Renal cortical epithelial cell (primary cell): ENCODE measurements at regions not wholly inside any gene's neighbourhood (a gene's known extent, or its start where the extent isn't known, plus 50 kb on each side); places are given as distances from the start of the nearest gene placed in this dataset.
A peak's percentile ranks its signal among the peaks of the same experiment; 100 is the strongest.
"Not testable (repeated sequence)": the region's sequence is repeated elsewhere in the genome, so short reads cannot be mapped to it uniquely, and the experiment has no call there.

Experiments used
- DNase-seq: peaks from one replicate; pipeline ENCODE4 v3.0.0-alpha.2; 2011; ENCODE audit warnings: low read depth

GRCh38 chr2:145753966-145754365 is 1234.0 kb upstream of the ZEB2 start:
- DNase-seq = no peak

- DNase-seq = no peak
Observed at GRCh38 chr2:145753041-145753608, 1233.2 kb upstream of the ZEB2 start.

DNA sequence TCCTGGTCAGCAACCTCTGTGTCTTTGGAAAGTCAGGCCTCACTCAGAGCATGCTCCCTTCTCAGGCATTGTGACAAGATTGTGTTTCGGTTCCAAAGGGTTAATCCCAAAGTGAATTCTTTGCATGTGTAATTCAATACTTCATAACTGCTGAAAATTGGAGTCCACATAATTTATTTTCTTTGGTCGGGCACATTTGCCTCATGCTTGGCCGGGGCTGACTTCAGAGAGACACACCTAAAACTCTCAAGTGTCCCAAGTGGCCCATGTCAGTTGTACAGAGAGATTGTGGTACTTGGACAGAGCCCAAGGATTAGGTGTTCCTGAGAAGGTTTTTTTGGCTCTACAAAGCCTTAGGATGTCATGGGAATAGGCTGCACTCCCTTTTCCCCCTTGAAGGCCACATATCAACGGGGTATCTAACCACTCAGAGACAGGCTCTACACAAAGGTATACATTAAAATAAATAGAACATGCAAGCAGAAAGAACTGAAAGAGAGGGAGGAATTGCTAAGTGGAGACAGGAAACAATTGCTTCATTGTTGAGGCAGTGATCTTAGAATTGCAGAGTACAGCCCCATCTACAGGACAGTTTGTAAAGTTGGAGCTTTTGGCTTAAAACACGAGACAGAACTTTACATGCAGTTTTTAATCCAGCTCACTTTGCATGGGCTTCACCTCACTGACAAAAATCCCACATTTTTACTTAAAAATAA is 1232.3 kb upstream of the ZEB2 start:
- peak; percentile 85 for DNase-seq

DNA sequence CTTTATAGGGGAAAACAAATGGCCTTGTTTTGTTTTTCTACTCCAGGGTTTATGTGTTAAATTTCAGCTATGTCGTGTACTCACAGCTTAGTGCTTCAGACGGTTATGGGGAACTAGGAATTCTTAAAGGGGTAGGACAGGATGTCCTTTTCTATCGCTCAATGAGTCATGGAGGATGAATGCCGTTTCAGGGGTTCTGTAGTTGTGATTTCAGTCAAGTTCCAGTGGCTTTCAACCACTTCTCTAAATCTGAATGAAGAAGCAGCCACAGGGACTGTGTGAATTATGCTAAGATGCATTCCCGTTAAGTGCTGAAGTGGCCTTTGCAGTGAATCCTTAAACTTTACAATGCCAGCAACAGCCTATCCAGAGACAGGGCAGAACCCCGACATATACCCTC is 1231.7 kb upstream of the ZEB2 start:
- peak; percentile 87 for DNase-seq

- DNase-seq = no peak
Observed at GRCh38 chr2:145751155-145751554, 1231.2 kb upstream of the ZEB2 start.

DNA sequence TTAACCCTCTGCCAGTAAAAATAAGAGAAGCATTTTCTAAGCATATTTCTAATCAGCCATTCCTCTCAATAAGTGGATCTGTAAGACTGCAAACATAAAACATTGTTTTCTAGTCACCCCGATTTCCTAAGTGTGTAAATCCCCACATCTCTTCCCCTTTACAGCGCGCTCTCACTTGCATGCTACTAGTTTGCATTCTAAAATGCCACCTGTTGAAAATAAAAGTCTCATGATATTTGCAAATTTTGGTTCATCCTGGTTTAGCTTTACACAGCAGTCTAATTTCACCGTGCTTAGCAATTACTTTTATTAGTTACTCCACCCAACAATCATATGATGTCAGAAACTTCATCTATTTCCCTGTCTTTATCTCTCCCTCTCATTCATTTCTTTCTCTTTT is 1230.7 kb upstream of the ZEB2 start:
- DNase-seq = no peak

DNA sequence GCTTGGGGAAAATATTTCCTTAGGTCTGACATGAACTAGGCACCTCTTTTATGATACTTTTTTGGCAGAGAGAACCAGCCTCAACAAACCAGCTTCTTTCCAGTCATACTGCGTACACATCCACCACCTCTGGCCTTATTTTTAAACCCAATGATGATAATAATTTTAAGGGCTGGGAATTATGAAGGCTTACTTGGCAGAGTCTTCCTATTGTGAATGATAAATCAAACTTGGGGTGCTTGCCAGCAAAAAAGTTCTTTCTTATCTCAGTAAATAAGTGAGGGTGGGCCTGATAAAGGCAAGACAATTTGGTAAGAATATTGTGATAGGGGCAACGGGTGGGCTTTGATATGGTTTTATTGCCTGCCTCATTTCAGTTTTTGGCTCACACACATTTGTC is 1230.2 kb upstream of the ZEB2 start:
- DNase-seq = no peak

- DNase-seq = no peak
Observed at GRCh38 chr2:145749556-145749955, 1229.6 kb upstream of the ZEB2 start.

DNA sequence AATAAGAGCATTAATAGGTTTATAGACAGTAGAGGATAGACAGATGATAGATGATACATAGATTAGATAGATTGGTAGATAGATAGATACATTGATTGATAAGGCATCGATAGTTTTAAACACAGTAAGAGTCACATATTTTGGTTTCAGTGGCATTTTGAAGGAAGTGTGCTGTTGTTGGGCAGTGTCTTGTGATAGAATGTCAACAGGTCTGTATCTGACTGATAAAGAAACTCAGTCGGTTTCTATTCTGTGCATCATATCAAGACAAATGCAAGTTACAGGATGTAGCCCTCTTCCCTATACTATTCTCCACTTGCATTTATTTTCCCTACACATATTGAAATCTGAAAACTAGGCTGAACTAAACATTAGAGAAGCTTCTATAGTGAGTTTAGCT is 1229.0 kb upstream of the ZEB2 start:
- DNase-seq = no peak

DNA sequence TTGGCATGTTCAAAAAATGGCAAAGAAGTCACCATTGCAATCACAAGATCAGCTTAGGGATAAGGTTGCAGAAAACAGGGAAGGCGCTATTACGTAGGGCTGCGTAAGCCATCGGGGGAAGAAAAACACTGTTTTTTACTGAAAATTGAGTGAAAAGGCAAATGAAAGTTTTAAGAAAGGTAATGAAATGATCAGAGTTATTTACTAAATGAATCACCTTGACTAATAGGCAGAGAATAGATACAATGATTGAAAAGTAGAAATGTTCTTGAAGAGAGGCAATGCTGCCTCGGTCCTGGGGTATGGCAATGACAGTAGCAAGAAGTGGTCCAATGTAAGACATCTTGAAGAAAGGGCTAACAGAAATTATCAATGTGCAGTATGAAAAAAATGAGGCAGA is 1227.8 kb upstream of the ZEB2 start:
- DNase-seq = no peak

DNA sequence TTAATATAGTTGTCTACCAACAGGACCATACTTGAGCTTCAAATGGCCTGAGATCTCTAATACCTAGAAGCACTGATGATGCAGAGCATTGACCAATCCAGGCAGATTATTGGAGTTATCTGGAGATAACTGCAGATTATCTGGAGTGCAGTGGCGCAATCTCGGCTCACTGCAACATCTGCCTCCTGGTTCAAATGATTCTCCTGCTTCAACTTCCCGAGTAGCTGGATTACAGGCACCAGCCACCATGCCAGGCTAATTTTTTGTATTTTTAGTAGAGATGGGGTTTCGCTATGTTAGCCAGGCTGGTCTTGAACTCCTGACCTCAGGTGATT is 1225.4 kb upstream of the ZEB2 start:
- not testable (repeated sequence) for DNase-seq

GRCh38 chr2:145744541-145745386 is 1224.8 kb upstream of the ZEB2 start:
- peak; percentile 93 for DNase-seq

DNA sequence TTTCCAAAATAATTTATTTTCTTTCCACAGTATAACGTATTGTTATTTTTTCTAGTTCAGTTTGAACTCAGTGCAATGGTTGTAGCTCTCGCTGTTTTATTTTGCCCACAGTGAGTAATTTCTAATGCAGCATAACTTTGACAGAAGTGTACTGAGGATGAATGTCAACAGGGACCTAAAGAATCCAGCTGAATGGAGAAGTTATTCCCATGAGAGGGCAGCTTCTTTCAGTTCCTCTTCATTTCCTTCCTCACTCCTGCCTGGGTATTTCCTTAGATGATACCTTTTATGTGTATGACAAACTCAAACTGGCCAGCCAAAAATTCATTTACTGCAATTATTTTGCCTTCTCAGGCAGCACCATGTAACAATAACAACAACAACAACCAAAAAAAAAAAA is 1223.1 kb upstream of the ZEB2 start:
- DNase-seq = no peak

DNA sequence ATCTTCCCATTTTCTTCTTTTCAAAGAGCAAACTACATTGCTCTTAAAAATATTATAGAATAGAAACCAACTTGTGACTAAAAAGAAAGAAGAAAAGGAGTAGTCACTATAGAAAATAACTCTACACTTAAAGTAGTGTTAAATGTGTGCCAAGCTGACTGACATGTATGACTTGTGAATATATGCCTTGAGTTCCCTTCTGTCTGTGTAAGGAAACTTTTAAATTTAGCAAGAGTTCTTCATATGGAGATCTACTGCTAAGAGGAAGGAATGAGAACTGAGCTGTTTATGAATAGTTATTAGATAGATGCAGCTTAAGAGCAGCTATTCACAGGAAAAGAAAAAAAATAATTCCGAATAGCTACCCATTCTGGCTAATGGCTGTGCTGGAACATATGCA is 1221.7 kb upstream of the ZEB2 start:
- DNase-seq = no peak

- no peak for DNase-seq
Observed at GRCh38 chr2:145741181-145741580, 1221.3 kb upstream of the ZEB2 start.

GRCh38 chr2:145740302-145740701 is 1220.4 kb upstream of the ZEB2 start:
- peak; percentile 53 for DNase-seq

DNA sequence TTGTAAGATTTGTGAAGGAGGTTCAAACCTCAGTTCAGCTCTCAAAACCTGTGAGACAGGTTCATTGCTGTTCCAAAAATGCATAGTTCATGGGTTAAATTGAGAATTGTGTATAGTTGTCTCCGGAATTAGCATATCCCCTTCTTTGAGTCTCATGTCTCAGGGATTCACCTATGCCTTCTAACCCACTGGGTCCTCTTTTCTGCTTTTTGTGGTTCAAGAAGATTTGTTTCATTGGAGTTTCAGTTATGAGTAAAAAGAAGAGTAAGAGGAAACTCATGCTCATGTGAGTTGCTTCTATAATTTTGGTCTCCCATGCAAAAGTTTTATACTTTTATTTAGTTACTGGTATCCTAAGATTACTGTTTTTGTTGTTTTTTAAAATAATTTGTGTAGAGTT is 1219.8 kb upstream of the ZEB2 start:
- no peak for DNase-seq

DNA sequence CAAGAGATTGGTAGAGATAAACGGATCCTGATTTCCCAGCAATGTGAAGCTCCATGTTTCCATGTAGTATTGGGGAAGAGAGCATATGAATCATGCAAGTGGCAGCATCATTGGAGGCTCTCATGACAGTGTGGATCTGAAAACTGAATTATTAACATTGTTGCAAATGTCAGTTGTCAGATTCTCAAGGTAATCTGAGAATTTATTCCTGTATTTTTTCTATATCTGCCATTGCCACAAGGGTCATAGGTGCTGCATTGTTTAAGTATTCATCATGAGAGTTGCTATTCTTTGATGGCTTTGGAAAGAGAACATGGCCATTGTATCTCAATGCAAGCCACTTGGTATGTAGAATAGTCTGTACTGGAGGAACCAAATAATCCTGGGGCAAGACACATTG is 1217.0 kb upstream of the ZEB2 start:
- no peak for DNase-seq

DNA sequence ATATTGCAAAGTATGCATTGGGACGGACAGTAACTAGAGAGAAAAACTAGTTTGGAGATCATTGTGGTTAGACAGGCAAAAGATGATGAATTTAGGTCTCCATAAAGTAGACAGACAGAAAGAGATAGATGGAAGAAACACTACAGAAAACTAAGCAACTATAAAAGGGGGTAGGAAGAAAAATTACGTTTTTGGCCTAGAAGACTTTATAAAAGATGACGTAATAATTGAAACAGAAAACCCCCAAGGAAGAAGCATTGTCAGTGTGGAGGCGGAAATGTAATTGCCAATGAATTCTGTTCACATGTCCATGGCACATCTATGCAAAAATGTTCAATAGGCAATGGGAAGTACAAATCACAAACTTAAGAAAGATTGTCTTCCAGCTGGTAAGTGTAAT is 1211.5 kb upstream of the ZEB2 start:
- no peak for DNase-seq

DNA sequence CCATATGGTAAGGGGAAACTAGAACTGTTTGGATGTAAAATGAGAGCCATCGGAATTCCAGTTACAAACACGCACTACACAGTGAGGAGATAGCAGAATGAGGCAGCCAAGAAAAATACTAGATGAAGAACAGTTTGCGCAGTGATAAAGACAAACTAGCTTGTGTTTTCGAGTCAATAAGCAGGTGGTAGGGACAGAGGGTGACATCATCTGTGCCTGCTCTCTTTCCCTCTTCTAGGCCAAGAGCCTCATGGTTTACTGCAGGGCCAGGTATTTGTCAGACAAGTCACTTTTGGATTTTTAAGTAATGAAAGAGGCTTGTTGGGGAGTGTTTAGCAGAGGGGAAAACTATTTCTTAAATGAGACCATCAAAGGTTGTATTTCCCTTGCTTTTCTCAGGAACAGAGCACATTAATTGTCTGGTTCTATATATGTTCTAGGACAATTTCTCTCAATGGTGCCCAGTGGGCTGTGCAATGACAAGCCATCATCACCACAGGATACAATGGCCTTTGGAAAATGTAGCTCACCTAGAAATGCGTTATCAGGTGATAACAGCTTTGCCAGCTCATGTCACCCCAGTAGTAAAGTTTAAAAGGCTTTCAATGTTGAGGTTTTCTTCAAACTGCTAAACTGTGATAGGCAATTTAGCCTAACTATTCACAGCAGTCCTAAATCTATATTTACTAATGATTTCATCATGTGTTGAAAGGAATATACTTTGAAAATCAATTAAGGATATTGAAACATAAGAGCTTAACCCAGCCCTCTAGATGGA is 1210.3 kb upstream of the ZEB2 start:
- DNase-seq = no peak

DNA sequence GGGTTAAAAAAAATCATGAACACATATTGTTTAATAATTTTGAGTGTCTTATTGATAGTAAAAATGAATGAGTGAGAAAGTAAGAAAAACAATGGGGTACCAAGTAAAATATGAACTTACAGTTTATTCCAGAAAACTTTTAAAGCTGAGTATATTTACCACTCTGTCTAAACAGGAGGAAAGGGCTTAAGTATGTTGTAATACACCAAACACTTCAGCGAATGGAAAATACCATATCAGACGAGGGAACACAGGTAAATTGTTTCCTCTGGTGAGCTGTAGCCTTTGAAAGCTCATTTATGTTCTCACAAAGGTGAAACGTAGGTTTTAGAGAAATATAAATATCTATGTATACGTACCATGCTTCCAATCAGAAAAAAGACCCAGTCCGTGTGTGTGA is 1209.6 kb upstream of the ZEB2 start:
- no peak for DNase-seq

DNA sequence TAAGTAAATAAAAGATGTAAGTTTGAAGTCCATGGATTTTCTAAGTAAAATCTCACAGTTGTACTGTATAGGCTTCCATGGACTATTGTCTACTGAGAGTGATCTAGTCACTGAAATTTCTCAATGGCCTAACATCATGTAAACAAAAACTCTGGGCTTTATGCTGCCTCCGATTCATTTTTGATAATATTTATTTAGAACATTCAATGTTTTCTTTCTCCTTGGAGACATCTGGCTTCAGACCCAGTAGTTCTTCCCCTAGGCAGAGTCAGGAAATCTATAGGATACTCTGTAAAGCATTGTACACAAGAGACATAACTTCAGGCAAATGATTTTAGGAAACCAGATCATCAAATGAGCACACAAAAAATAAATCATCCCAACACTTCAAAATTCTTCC is 1208.6 kb upstream of the ZEB2 start:
- no peak for DNase-seq
